ENCODE measurements at regions not wholly inside any gene's neighbourhood (a gene's known extent, or its start where the extent isn't known, plus 50 kb on each side); places are given as distances from the start of the nearest gene placed in this dataset.
"Not testable (repeated sequence)": the region's sequence is repeated elsewhere in the genome, so short reads cannot be mapped to it uniquely, and the experiment has no call there.

- no peak for DNase-seq (ENCODE audit: low read depth in 2 of 2)
These were observed 483.5 kb upstream of the SLC8A1 start for GRCh38 chr2:40935349-40935748.

GRCh38 chr2:40937284-40937683, 485.4 kb upstream of the SLC8A1 start:
- DNase-seq (ENCODE audit: low read depth in 2 of 2) = no peak

- no peak for DNase-seq (ENCODE audit: low read depth in 2 of 2)
These were observed 501.5 kb upstream of the SLC8A1 start for GRCh38 chr2:40953341-40953740.

DNA sequence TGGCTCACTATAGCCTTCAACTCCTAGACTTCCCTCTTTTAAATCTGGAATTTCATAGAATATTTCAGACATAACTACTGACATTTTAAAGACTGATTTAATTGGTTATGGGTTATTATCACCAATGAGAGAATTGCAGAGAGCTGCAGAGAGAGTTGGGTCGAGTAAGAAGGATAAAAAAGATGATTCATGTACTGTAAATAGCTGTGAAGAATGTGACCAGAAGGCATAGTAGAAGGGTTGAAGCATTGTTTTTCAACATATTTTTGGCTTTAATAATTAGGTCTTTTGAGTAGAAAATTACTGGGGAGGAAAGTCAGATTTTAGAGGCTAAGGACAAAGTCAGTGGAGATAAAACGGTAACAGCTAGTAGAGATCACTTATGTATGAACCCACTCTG, 503.2 kb upstream of the SLC8A1 start:
- no peak for DNase-seq (ENCODE audit: low read depth in 2 of 2)

DNA sequence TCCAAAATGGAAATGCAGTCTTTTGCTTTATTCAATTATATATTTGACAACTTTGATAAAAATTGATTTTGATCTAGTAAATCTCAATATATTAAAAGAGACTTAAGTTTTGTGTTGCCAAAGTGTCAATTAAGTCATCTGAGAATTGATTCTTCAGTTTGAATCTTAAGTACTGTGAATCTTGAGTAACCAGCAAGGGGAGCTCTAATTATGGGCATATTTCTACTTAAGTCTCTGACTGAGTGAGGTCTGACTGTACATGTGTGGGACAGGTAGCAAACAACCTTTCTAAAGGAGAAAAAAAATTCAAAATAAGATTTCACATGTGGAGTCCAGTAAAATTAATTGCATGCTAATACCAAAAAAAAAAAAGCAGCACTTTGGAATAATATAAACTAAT, 503.7 kb upstream of the SLC8A1 start:
- DNase-seq (ENCODE audit: low read depth in 2 of 2) = no peak

GRCh38 chr2:40957508-40957907, 505.6 kb upstream of the SLC8A1 start:
- DNase-seq (ENCODE audit: low read depth in 2 of 2) = no peak

DNA sequence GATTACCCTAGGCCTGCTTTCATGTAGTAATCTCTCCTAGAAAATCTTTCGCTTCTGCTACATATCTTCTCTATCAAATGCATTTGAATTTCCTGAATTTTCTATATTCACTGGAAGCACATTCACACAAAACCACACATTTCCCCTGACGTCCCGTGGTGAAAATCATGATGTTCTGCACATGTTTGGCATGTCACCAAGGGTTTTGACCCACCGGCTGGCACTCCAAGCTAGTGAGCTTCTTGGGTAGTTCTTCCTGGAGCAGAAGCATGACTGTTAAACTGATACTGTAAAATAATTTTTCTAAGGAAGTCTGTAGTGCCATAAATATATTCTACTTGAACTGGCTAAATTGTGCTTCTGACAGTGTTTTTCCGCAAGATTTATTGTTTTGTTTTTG, 510.1 kb upstream of the SLC8A1 start:
- DNase-seq (ENCODE audit: low read depth in 2 of 2) = no peak

DNA sequence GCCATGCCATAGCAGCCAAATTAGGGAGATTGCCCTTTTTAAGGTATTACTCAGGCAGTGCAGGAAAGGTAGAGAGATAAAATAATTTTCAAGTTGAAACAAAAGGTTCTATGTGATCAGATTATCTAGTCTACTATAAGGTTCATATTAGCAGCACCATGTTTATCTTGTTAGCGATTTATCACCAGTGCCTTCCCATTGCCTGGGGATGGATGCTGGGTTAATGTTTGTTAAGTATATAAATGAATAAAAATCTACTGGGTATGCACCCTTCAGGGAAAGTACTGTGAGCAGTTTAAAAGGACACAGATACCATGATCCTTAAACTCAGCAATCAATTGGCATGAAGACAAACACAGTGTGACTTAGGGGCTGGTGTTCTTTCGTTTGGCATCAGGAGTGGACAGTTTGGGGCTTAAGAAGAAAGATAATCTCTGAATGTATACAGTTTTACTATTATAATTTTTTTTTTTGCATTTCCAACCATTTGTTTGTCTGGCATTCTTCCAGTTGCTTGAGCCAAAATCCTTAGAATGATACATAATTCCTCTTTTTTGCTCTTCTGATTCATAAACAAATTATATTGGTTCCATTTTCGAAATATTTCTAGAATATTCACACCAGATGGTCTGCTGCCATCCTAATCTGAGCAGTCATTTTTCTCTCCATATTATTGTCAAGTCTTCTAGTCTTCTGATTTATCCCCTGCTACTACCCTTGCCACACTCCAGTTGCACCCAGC, 512.8 kb upstream of the SLC8A1 start:
- no peak for DNase-seq (ENCODE audit: low read depth in 2 of 2)

DNA sequence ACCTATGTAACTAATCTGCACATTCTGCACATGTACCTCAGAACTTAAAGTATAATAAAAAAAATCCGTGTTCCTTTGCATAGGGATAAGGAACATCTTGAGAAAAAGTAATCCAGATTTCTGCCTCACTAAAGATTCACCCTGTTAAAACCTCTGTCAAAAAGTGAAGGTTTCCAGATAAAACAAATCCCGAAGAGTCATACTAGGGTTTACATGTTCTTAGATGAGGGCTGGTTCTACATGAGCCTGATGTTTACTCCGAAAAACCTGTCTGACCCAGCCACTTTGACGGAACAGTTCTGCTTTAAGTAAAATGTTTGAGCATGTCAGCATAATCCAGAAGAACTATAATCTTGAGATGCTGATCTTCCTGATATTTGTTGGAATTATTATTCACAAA, 515.6 kb upstream of the SLC8A1 start:
- no peak for DNase-seq (ENCODE audit: low read depth in 2 of 2)

DNA sequence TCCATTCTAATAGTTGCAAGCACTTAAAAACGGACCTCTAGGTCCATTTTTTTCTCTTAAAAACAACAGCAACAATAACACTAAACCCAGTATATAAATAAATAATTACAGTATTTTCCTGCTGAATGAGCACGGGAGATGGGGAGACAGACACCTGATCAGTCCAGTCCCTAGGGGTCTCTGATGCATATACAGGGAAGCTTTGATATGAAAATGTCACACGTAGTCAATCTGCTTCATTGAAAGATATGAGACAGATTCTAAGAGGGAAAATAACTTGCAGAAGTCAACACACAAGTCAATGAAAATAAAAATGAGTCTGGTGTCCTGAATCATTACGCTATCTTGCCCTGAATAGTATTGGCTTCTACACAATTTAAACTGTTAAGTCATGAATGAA, 523.3 kb upstream of the SLC8A1 start:
- no peak for DNase-seq (ENCODE audit: low read depth in 2 of 2)

DNA sequence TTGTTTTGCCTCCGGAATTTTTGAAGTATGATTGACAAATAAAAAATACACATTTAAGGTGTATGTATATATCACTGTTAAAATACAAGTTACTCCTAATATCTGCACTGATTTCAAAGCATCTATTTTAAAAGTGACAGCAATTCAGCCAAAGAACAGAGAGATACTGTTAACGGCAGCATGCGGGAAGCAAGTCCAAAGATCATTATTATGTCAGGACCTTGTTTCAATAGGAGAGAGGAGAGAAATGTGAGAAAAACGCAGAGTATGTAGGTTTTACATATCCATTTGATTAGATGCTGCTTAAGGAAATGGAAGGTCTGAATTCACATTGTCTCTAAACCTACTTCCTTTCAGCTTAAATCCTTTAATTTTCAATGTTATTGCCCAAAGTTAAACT, 545.5 kb upstream of the SLC8A1 start:
- no peak for DNase-seq (ENCODE audit: low read depth in 2 of 2)

DNA sequence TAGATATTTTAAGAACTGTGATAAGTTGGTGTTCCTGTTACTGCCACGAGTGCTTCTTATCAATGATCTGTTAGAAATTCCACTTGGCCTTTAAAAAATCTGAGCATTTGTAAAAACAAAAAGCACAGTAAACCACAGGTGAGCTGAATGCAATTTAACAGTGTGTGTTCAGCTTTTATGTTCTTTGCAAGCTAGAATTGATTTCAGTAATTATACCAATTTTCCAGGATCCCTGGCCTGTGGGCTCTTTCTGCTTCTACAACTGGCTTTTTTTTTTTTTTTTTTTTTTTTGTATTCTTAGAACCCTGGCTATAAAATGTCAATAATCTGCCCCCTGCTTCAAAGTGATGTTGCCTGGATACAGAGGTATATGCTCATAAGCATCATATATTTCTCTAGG, 548.5 kb upstream of the SLC8A1 start:
- no peak for DNase-seq (ENCODE audit: low read depth in 2 of 2)

DNA sequence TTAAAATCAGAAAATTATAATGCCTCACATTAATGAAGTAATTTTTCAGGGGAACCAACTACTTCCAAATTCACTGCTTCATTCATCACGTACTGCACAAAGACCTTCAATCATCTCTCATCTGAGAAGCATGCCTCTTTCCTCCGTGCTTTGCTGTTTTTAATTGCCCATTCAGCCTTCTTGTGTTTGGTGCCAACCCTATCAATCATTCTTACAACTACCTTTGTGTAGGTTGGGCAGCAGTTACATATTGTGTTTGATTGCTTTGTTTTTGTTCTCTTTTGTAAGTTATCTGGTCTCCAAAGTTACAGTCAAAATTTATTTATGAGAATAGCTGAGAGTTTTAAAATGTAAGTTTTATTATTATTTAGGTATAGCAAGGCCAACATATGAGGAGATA, 549.0 kb upstream of the SLC8A1 start:
- DNase-seq (ENCODE audit: low read depth in 2 of 2) = no peak

- no peak for DNase-seq (ENCODE audit: low read depth in 2 of 2)
These were observed 552.8 kb upstream of the SLC8A1 start for GRCh38 chr2:41004700-41005099.

DNA sequence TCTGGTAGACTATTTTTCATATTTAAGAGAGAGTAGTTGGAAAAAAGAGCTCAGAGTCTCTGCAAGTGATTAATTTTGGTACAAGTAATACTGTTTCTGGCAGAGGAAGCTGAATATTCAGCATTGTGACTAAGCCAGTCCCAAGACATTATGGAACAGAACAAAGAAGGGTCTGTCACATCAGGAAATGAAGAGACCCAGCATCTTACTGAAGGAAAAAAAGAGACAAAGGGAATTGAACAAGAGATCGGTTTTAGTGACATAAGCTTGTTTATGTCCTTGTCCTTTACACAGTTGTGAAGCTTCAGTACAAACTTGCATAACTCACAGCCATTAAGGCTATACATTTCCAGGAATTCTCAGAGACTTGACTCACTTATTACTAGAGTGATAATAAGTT, 568.5 kb upstream of the SLC8A1 start:
- DNase-seq (ENCODE audit: low read depth in 2 of 2) = no peak

GRCh38 chr2:41024816-41025215, 572.9 kb upstream of the SLC8A1 start:
- DNase-seq (ENCODE audit: low read depth in 2 of 2) = no peak

- no peak for DNase-seq (ENCODE audit: low read depth in 2 of 2)
These were observed 574.7 kb upstream of the SLC8A1 start for GRCh38 chr2:41026613-41027012.

- DNase-seq (ENCODE audit: low read depth in 2 of 2) = no peak
These were observed 575.2 kb upstream of the SLC8A1 start for GRCh38 chr2:41027095-41027494.

GRCh38 chr2:41031282-41031681, 579.4 kb upstream of the SLC8A1 start:
- DNase-seq (ENCODE audit: low read depth in 2 of 2) = no peak

DNA sequence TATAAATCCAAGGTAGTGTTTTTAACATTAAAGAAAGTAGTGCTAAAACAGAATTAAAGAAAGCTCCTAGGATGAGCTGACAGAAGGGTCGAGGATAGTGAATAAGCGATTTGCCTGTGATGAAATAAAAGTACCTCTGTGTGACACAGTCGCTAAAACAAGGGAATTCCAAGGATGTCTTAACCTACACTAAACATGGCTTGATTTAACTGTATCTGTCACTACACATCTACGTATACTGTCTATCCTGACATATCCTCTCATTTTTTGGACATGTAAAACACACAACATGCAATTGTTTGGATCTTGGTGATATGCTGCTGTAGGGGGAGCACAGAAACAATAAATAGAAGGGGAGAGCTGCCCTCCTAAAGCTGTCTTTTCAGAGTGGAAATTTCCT, 580.8 kb upstream of the SLC8A1 start:
- no peak for DNase-seq (ENCODE audit: low read depth in 2 of 2)

DNA sequence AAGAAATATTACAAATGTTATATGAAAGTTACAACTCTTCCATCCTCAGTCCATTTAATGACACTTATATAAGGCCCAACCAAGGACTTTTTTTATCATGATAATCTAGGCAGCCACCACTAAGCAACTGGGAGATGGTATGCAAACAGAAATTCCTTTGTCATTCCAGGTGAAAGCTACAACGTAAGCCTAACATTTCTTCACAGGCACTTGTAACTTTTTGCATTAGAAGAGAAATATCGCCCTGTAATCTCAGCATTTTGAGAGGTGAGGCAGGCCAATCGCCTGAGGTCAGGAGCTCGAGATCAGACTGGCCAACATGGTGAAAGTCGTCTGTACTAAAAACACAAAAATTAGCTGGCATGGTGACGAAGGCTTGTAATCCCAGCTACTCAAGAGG, 581.2 kb upstream of the SLC8A1 start:
- no peak for DNase-seq (ENCODE audit: low read depth in 2 of 2)

DNA sequence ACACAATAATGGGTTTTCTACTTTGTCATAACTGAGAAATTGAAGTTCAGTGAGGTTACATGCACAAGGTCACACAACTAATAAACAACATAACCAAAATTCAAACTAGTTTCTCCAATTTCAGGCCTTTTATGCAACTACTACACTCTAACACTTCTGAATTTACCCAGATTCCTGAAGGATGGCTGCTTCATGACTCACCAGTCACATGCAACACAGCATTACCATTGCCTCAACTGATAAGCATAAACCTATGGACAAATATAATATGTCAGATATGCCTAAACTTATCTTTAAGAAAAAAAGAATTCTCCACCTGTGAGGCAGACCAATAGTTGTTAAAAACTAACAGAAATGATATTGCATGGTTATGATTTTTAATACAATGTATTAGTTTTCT, 586.5 kb upstream of the SLC8A1 start:
- no peak for DNase-seq (ENCODE audit: low read depth in 2 of 2)

GRCh38 chr2:41039750-41040149, 587.9 kb upstream of the SLC8A1 start:
- not testable (repeated sequence) for DNase-seq (ENCODE audit: low read depth in 2 of 2)

GRCh38 chr2:41040782-41041520, 589.1 kb upstream of the SLC8A1 start:
- DNase-seq (ENCODE audit: low read depth in 2 of 2) = no peak
